ENCODE measurements at regions not wholly inside any gene's neighbourhood (a gene's known extent, or its start where the extent isn't known, plus 50 kb on each side); places are given as distances from the start of the nearest gene placed in this dataset.

DNA sequence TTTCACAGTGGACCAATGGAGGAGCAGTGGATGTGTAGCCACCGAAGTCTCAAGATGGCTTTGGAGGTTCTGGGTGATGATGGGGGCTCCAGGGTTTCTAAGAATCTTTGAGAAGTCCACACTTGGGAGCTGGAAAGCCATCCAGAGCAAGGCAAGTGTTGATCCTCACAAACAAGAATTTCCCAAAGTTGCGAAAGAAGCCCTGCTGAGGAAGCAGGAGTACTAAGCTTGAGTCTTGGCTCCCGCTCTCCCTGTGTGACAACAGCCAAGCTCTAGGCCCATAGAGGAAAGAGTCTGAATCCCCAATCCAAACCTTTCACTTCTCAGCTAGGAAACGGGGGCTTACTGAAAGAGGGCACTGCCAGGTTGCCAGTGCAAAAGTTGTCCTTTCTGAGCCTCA is 106.0 kb downstream of the EDN3 start:
- Mint-ChIP-seq H3K27me3 (peaks cover 24% of the 10 kb centered on the region), H3K27ac (no peak overlapping the region), H3K4me1 (peaks cover 4% of the 10 kb centered on the region), H3K9me3 (no peaks in the 10 kb centered on the region), H3K4me3 (no peak overlapping the region), H3K36me3 (ENCODE audit: low read depth) (no peaks in the 10 kb centered on the region)
- DNase-seq: no peak
- POLR2A ChIA-PET: no interaction called here
- CTCF ChIA-PET: interaction anchor here (1.3 to 1.4 kb wide), 2 partner anchors 319 to 499 kb away, joined by 4 to 5 read pairs; no protein-coding TSS in a partner anchor

DNA sequence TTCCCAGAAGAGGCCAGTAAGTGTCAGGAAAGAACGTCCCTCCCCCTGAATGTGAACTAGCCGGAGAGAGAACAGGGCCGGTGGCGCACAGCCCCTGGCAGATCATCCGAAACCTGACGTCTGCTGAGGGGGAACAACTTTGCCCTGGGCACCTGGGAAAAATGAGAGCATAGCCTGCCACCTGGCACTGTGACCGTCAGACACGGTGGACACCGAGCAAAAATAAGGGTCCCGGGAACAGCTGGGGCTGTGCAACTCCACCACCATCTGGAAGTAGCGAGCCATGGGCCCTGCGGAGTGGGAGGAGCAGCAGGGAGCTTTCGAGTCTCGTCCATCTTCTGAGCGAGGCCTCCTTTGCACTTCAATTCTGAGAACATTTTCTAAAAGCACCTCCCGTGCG is 110.8 kb downstream of the EDN3 start:
- no peaks in the 10 kb centered on the region for H3K9me3 Mint-ChIP-seq
- no peaks in the 10 kb centered on the region for H3K4me1 Mint-ChIP-seq
- no peak overlapping the region for H3K27ac Mint-ChIP-seq
- H3K36me3 Mint-ChIP-seq (ENCODE audit: low read depth): no peaks in the 10 kb centered on the region
- CTCF ChIA-PET: no interaction called here
- DNase-seq: no peak
- H3K27me3 Mint-ChIP-seq: peaks cover 3% of the 10 kb centered on the region
- POLR2A ChIA-PET: no interaction called here
- H3K4me3 Mint-ChIP-seq: no peak overlapping the region

DNA sequence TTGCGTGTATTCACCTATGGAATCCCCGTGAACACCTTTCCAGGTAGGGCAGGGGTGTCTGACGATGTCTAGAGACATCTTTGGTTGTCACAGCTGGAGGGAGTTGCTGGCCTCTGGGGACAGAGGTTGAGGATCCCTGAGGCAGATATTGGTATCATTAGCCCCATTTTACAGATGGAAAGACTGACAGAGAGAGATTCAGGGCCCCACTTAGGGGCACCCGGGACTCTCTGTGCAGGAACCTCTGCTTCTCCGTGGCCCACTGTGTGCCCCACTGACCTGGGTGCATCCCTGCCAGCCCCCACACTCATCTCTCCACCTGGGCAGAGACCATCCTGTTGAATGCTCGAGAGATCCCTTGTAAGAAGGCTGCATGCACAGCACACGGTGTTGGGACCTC is 111.2 kb downstream of the EDN3 start:
- ChIA-PET POLR2A (no interaction called here), CTCF (no interaction called here)
- Mint-ChIP-seq H3K4me3 (no peak overlapping the region), H3K4me1 (no peaks in the 10 kb centered on the region), H3K27ac (no peak overlapping the region), H3K27me3 (peaks cover 3% of the 10 kb centered on the region), H3K36me3 (ENCODE audit: low read depth) (no peaks in the 10 kb centered on the region), H3K9me3 (no peaks in the 10 kb centered on the region)
- no peak for DNase-seq

DNA sequence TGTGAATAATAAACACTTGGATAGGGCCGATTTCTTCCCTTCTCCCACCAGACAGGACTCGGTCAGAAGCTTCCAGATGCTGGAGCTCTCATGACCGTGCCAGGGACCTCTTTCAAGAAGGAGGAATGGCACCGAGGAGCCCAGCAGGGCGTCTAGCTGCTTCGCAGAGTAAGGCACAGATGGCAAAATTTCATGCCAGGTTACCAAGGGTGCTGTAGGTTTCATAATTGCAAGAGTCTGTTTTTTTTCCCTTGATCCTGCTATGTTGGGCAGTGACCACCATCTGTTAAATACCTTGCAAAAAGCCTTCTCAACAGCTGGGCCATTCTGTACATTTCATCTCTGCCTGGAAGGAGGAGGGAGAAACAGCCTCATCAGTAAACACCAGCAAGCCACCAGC is 111.8 kb downstream of the EDN3 start:
- H3K4me3 Mint-ChIP-seq: no peak overlapping the region
- no peak for DNase-seq
- no peaks in the 10 kb centered on the region for H3K9me3 Mint-ChIP-seq
- no peak overlapping the region for H3K27ac Mint-ChIP-seq
- no peaks in the 10 kb centered on the region for H3K36me3 Mint-ChIP-seq (ENCODE audit: low read depth)
- ChIA-PET CTCF (no interaction called here), POLR2A (no interaction called here)
- H3K4me1 Mint-ChIP-seq: no peaks in the 10 kb centered on the region
- no peaks in the 10 kb centered on the region for H3K27me3 Mint-ChIP-seq

DNA sequence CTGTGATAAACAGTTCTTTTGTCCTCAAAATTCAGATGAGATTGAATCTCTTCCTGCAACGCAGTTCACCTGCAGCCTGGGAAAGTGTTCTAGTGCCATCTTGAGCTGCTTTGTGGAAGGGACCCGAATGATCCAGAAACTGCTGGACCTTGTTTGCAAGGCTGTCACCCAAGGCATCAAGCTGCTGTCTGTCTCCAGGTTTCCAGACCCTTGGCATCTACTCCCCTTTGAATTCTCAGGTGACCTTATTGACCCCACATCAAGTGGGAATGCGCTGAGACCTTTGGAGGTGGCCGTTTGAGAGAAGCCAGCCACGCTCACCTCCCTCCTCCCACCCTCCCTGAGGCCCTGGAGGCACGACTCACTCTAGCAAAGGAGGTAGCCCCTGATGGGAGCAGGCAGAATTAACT is 112.5 kb downstream of the EDN3 start:
- Mint-ChIP-seq H3K4me1 (no peaks in the 10 kb centered on the region), H3K27ac (no peak overlapping the region), H3K27me3 (no peaks in the 10 kb centered on the region), H3K4me3 (no peak overlapping the region), H3K36me3 (ENCODE audit: low read depth) (no peaks in the 10 kb centered on the region), H3K9me3 (no peaks in the 10 kb centered on the region)
- no peak for DNase-seq
- POLR2A ChIA-PET: interaction anchor here (1.2 kb wide), 1 partner anchor 11 kb away, joined by 3 read pairs; no protein-coding TSS in a partner anchor
- CTCF ChIA-PET: no interaction called here

DNA sequence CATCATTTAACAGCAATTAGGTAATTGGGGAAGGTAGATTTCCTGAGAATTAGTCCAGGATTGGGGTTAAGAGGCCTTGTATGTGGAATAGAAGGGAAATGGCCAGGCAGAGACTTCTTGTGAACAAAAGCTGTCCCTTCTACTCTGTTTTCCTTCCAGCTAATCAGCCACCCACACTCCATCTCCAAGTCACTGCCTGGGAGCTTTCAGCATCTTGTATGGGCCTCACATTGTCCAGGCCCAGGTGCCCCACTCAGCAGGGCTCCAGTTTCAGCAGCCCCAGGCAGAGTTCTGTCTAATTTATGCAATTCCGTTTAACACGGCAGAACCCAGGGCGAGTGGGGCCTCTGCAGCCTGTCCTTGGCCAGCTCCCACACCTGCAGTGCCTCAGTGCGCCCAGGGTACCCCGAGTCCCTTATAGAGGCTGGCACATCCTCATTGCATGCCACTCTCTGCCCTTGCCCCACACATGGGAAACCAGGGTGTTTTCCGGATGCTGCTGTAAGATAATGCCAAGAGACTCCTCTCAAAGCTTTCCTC is 113.0 kb downstream of the EDN3 start:
- no peak overlapping the region for H3K4me3 Mint-ChIP-seq
- POLR2A ChIA-PET: interaction anchor here (1.2 kb wide), 1 partner anchor 11 kb away, joined by 3 read pairs; no protein-coding TSS in a partner anchor
- H3K9me3 Mint-ChIP-seq: no peaks in the 10 kb centered on the region

DNA sequence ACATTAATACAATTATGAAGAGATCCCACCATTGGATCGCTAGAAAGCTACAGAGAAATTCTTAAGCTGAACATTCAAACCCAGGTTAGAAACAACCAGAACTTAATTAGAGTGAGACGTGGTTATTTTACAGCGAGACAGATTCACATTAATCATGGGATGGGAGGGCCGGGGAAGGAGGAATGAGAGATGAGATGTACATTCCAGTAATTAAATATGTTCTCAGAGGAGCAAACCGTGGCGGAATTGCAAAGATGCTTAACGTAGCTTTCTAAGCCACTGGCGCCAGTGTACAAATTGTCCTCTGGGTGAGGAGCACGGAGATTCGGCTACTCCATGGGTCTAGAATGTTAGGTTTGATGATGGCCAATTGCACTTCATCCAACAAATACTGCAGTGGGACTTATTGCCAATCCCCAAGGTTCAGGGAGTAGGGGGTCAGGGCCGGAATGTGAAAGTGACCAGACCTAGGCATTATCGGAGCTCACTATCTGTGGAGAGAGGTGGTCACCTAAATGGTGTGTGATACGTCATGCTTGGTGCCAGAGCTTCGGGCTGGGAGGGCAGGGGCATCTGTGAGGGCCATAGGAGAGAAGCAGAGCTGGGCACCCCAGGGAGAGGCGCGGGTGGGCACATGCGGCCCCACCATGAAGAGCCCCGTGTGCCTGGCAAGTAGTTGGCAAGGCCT is 114.7 kb downstream of the EDN3 start:
- no peak for DNase-seq
- H3K9me3 Mint-ChIP-seq: no peaks in the 10 kb centered on the region
- no peaks in the 10 kb centered on the region for H3K4me1 Mint-ChIP-seq
- no peak overlapping the region for H3K27ac Mint-ChIP-seq
- no peaks in the 10 kb centered on the region for H3K27me3 Mint-ChIP-seq
- POLR2A ChIA-PET: no interaction called here
- CTCF ChIA-PET: interaction anchor here (1.1 kb wide), 1 partner anchor 327 kb away, joined by 3 read pairs; no protein-coding TSS in a partner anchor
- H3K4me3 Mint-ChIP-seq: no peak overlapping the region
- H3K36me3 Mint-ChIP-seq (ENCODE audit: low read depth): no peaks in the 10 kb centered on the region

More for the DNA sequence above, 113.0 kb downstream of the EDN3 start:
- Mint-ChIP-seq H3K27ac (no peak overlapping the region), H3K27me3 (no peaks in the 10 kb centered on the region), H3K36me3 (ENCODE audit: low read depth) (no peaks in the 10 kb centered on the region), H3K4me1 (no peaks in the 10 kb centered on the region)
- CTCF ChIA-PET: no interaction called here
- DNase-seq: no peak

DNA sequence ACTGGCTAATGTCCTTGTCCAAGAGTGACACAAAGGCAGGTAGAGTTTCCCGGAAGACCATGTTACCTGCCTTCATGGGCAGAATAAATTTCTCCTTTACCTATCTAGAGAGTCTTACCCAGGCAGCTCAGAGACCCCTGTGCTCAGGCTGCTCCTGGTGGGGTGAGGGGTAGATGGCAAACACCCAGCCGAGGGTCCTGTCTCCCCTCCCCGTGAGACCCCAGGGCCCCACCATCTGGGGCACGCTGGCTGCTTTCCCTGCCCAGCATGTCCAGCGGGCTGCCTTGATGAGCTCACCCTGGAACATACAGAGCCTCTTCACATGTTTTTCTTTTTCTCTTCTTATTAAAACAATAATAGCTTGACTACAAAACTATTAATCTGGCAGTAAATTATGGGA is 116.5 kb downstream of the EDN3 start:
- H3K4me3 Mint-ChIP-seq: no peak overlapping the region
- POLR2A ChIA-PET: no interaction called here

DNA sequence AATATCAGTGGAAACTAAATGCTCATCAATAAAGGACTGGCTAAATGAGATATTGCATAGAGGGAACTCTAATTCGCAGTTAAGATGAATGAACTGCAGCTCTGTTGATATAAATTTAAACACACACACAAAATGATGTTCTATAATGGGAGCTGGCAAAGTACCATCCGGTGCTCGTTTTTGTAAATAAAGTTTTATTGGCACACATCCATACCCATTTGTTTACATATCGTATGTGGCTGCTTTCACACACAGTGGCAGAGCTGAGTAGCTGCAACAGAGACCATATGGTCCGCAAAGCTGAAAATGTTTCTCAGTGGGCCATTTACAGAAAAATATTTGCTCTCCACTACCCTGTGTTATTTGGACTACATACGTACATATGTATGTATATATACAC is 120.7 kb downstream of the EDN3 start:
- H3K36me3 Mint-ChIP-seq (ENCODE audit: low read depth): no peaks in the 10 kb centered on the region
- no peak overlapping the region for H3K4me3 Mint-ChIP-seq
- ChIA-PET POLR2A (interaction anchor here (1.1 kb wide), 1 partner anchor 8 kb away, joined by 3 read pairs; no protein-coding TSS in a partner anchor), CTCF (interaction anchor here (1.5 to 2.2 kb wide), 2 partner anchors 17 to 75 kb away, joined by 4 to 6 read pairs; no protein-coding TSS in a partner anchor)
- H3K4me1 Mint-ChIP-seq: no peaks in the 10 kb centered on the region
- DNase-seq: no peak
- no peaks in the 10 kb centered on the region for H3K9me3 Mint-ChIP-seq
- peaks cover 4% of the 10 kb centered on the region for H3K27me3 Mint-ChIP-seq
- H3K27ac Mint-ChIP-seq: no peak overlapping the region

More for the DNA sequence above, 116.5 kb downstream of the EDN3 start:
- no peaks in the 10 kb centered on the region for H3K4me1 Mint-ChIP-seq
- H3K27me3 Mint-ChIP-seq: peaks cover 4% of the 10 kb centered on the region
- H3K9me3 Mint-ChIP-seq: no peaks in the 10 kb centered on the region
- H3K36me3 Mint-ChIP-seq (ENCODE audit: low read depth): no peaks in the 10 kb centered on the region
- DNase-seq: no peak
- no peak overlapping the region for H3K27ac Mint-ChIP-seq
- CTCF ChIA-PET: no interaction called here

DNA sequence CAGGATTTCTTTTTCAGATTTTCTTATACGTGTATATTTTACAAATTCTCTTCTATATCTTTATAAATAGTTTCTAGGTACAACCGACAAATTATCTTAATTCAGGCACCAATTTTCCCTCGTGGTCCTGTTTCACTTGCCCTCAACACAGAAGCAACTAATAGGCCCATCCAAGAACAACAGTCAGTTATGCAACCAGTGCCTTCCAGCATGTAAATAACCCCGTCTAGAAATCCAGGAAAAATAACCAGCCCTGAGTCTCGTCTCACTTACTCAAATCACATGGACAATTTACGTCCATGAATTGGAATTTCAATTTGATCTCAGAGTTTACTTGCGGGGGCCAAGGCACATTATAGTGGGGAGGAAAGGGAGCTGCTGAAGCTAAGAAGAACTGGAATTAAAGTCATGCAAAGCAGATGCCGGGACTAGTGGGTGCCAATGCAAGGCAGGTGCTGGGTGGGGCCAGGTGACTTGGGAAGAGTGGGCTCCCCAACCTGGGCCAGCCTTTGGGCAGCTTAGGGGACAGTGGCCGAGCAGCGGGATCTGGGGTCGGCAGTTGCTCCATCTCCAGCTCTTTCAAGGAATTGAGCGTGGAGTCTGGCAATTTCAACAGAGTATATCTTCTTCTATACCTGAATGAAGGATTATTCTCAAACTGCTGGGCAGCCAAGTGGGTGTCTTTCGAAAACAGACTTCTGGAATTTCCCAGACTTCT is 121.7 kb downstream of the EDN3 start:
- Mint-ChIP-seq H3K27ac (no peak overlapping the region), H3K36me3 (ENCODE audit: low read depth) (no peaks in the 10 kb centered on the region), H3K4me1 (no peaks in the 10 kb centered on the region), H3K4me3 (no peak overlapping the region), H3K9me3 (no peaks in the 10 kb centered on the region), H3K27me3 (peaks cover 4% of the 10 kb centered on the region)
- ChIA-PET CTCF (no interaction called here), POLR2A (no interaction called here)
- no peak for DNase-seq

DNA sequence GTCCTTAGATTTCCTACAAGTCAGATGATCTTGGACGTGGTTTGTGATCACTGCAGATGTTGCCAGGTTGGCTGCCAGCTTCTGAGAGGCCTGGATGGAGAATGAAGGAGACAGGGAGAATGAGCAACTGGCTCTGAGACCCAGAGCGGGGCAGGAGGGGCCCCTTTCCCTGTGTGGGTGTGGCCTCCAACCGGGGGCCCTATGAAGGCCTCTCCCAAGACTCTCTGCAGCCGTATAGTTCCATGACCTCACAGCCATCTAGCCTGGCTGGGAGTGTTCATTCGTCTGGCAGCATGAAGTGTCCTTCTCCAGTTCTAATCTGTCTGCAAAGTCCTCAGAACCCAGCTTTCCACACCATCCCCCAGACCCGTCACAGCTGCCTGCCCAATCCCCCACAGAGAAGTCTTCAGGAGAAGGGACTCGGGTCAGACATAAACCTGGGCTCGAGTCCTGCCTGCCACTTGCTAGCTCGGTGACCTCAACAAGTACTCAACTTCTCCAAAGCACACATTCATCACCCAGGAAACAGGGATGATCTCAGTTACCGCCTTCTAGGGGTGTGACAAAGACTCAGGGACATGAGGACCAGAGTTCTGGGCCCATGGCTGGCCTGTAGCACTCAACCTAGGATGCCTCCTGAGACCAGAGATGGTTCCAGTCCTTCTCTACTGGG is 122.6 kb downstream of the EDN3 start:
- no peaks in the 10 kb centered on the region for H3K36me3 Mint-ChIP-seq (ENCODE audit: low read depth)
- peaks cover under 1% of the 10 kb centered on the region for H3K9me3 Mint-ChIP-seq
- POLR2A ChIA-PET: no interaction called here
- peaks cover 4% of the 10 kb centered on the region for H3K27me3 Mint-ChIP-seq
- no peak overlapping the region for H3K4me3 Mint-ChIP-seq
- H3K27ac Mint-ChIP-seq: no peak overlapping the region
- DNase-seq: no peak
- H3K4me1 Mint-ChIP-seq: no peaks in the 10 kb centered on the region
- CTCF ChIA-PET: no interaction called here

DNA sequence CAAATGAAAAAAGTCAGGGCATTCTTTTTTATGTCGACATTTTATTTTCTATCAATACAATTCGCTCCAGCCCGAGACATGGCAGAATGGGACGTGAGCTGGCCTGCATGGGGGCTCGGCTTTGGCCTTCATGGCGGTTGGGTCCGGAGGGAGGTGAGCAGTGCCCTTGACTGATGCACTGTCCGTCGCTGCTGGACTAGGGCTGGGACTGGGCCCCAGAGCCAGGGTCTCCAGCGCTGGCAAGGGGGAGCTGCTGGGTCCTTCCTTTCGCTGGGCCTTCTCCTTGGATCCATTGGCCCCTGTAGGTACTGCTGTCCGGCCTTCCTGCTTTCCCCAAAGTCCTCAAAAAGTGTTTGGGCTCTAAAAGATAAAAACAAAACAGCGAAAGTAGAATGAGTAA is 124.6 kb downstream of the EDN3 start:
- CTCF ChIA-PET: no interaction called here

DNA sequence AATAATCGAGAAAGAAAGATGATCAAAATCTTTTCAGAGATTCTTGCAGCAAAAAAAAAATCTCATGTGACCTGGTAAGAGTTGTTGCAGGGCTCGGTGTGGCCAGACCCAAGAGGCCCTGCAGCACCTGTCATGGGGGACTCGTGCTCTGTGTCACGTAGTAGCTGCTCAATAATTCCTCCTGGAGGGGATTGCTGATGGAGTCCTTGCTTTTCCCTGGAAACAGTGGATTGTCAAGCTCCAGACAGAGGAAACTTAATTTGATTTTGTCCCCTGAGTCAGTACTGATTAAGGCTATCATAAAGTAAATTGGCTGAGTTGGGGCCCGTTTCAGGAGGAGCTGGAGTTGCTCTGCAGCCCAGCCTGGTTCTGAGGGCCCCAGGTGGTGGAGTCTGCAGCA is 125.2 kb downstream of the EDN3 start:
- H3K4me3 Mint-ChIP-seq: no peak overlapping the region
- H3K27me3 Mint-ChIP-seq: peaks cover 4% of the 10 kb centered on the region
- CTCF ChIA-PET: no interaction called here

More for the DNA sequence above, 124.6 kb downstream of the EDN3 start:
- Mint-ChIP-seq H3K27me3 (peaks cover 6% of the 10 kb centered on the region), H3K36me3 (ENCODE audit: low read depth) (peaks cover 4% of the 10 kb centered on the region), H3K4me1 (peaks cover 14% of the 10 kb centered on the region), H3K4me3 (no peak overlapping the region), H3K9me3 (peaks cover 4% of the 10 kb centered on the region), H3K27ac (no peak overlapping the region)
- no peak for DNase-seq
- POLR2A ChIA-PET: no interaction called here

More for the DNA sequence above, 125.2 kb downstream of the EDN3 start:
- DNase-seq: no peak
- H3K36me3 Mint-ChIP-seq (ENCODE audit: low read depth): peaks cover 4% of the 10 kb centered on the region
- peaks cover 4% of the 10 kb centered on the region for H3K9me3 Mint-ChIP-seq
- POLR2A ChIA-PET: no interaction called here
- H3K27ac Mint-ChIP-seq: no peak overlapping the region
- peaks cover 14% of the 10 kb centered on the region for H3K4me1 Mint-ChIP-seq
